ACC112 (cell line): ENCODE measurements at regions not wholly inside any gene's neighbourhood (a gene's known extent, or its start where the extent isn't known, plus 50 kb on each side); places are given as distances from the start of the nearest gene placed in this dataset.
A peak's percentile ranks its signal among the peaks of the same experiment; 100 is the strongest.

ENCODE experiments used
- H2AFZ ChIP-seq: fragments of 200-600 bp; sonication (generic); one replicate; pipeline ENCODE4 v1.6.0; 2017; ENCODE audit warnings: antibody characterized with exemption, low read length; ENCODE audit not compliant: unreplicated experiment
- H3K27ac ChIP-seq: fragments of 200-600 bp; sonication (generic); 2 replicates; pipeline ENCODE4 v1.5.1; 2014; ENCODE audit warnings: low read depth, mild to moderate bottlenecking, antibody characterized with exemption, low read length, moderate library complexity
- H3K27me3 ChIP-seq: fragments of 200-600 bp; sonication (generic); 2 replicates; pipeline ENCODE4 v1.6.1; 2014; ENCODE audit warnings: mild to moderate bottlenecking, antibody characterized with exemption, low read length, moderate library complexity, mixed read lengths; ENCODE audit not compliant: insufficient read depth
- H3K36me3 ChIP-seq: fragments of 200-600 bp; sonication (generic); 2 replicates; pipeline ENCODE4 v1.6.1; 2016; ENCODE audit warnings: mild to moderate bottlenecking, antibody characterized with exemption, low read length, moderate library complexity, mixed read lengths; ENCODE audit not compliant: insufficient read depth
- H3K4me1 ChIP-seq: fragments of 200-600 bp; sonication (generic); one replicate; pipeline ENCODE4 v1.6.1; 2016; ENCODE audit warnings: low read length, mixed read lengths; ENCODE audit not compliant: insufficient read depth, unreplicated experiment, control insufficient read depth
- H3K4me3 ChIP-seq: fragments of 200-600 bp; sonication (generic); 2 replicates; pipeline ENCODE4 v1.5.1; 2014; ENCODE audit warnings: mild to moderate bottlenecking, low read depth, low read length
- H3K79me2 ChIP-seq: fragments of 200-600 bp; sonication (generic); one replicate; pipeline ENCODE4 v1.6.0; 2016; ENCODE audit warnings: low read length; ENCODE audit not compliant: control insufficient read depth, unreplicated experiment, insufficient read depth

DNA sequence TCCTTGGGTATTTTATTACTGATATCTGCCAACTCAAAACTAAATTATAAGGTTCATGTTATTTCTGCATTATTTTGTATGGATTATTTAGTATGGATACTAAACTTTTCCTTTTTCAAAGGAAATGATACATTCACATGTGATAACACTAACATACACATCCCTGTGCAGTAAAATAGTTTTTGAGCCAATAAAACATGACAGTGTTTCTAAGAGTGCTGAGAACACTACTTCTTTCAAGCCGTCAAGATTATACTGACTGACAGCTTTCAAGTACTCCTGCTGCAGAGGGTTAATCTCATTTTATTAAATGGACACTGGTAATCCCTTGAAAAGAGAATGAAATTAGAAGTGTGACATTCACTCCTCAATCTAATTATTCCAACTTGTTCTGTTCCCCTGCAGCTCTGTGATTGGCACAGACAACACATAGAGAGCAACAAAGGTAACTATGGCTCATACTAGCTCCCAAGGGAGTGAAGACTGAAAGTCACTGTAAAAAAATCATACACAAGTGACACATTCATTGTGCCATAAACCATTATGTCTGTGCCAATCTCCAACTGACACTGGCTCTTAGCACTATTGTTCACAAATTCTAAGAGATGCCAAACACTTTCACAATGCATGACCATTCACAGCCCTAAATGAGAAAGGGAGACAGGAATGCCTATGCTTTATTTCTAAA, 468.6 kb downstream of the SHQ1 start:
- Histone ChIP-seq H2AFZ (no peak overlapping the region), H3K79me2 (peaks cover 52% of the 10 kb centered on the region), H3K27ac (peak overlapping the region; percentile 23), H3K27me3 (no peaks in the 10 kb centered on the region), H3K4me1 (peaks cover 15% of the 10 kb centered on the region), H3K4me3 (no peak overlapping the region), H3K36me3 (peaks cover 10% of the 10 kb centered on the region)

DNA sequence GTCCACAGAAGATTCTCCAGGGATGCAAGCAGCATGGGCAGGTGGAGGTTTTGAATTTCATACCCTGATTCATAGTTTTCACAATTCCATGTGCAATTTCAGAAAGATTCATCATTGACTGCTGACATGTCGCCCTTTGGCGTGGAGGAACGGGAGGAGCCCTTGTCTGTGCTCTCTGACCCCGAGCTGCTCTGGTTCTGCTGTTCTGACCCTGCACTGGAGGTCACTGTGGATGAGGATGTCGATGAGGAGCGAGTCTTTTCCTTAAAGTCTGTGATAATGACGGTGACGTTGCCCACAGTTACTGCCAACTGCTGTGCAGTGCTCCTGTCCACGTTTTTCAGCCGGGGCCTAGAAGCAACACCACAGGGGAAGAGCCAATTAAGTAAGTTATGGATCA, 470.0 kb downstream of the SHQ1 start:
- Histone ChIP-seq H3K27me3 (no peaks in the 10 kb centered on the region), H2AFZ (no peak overlapping the region), H3K27ac (no peak overlapping the region), H3K4me1 (peaks cover 15% of the 10 kb centered on the region), H3K79me2 (peaks cover 40% of the 10 kb centered on the region), H3K36me3 (peaks cover 10% of the 10 kb centered on the region), H3K4me3 (no peak overlapping the region)

DNA sequence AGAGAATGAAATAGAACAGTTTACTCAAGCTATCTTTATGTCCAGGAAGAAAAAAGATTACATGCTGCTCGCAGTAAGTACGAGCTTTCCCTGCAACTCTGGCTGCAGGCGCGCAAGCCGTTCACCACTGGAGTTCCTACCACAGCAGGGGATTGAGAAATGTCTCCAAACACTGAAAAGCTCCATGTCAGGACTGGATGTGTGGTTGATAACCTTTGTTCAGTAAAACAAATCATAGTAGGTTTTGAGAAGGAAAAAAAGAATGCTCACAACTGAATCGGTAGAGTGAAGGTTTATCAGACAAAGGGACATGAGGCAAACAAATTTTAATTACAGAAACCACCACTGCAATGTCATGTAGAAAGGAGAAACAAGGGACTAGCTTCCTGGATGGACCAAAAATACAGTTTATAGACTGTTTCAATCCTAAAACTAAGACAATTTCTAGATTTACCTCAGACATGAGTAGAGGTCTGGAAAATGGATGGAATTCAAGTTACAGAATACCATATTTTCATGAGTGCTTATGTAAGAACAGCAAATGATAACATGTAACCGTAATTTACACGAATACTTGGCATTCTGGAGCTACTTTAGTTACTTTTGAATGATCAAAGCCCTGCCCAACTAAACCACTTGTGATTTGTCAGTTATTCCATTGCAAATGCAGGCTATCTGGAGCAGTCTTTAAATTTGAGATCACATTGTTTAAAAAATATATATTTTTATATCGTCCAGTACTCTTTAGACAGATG, 471.1 kb downstream of the SHQ1 start:
- no peak overlapping the region for H3K4me3 ChIP-seq
- no peaks in the 10 kb centered on the region for H3K27me3 ChIP-seq
- H3K4me1 ChIP-seq = peaks cover 15% of the 10 kb centered on the region
- no peak overlapping the region for H2AFZ ChIP-seq
- no peak overlapping the region for H3K27ac ChIP-seq
- peaks cover 10% of the 10 kb centered on the region for H3K36me3 ChIP-seq
- H3K79me2 ChIP-seq = peaks cover 29% of the 10 kb centered on the region

DNA sequence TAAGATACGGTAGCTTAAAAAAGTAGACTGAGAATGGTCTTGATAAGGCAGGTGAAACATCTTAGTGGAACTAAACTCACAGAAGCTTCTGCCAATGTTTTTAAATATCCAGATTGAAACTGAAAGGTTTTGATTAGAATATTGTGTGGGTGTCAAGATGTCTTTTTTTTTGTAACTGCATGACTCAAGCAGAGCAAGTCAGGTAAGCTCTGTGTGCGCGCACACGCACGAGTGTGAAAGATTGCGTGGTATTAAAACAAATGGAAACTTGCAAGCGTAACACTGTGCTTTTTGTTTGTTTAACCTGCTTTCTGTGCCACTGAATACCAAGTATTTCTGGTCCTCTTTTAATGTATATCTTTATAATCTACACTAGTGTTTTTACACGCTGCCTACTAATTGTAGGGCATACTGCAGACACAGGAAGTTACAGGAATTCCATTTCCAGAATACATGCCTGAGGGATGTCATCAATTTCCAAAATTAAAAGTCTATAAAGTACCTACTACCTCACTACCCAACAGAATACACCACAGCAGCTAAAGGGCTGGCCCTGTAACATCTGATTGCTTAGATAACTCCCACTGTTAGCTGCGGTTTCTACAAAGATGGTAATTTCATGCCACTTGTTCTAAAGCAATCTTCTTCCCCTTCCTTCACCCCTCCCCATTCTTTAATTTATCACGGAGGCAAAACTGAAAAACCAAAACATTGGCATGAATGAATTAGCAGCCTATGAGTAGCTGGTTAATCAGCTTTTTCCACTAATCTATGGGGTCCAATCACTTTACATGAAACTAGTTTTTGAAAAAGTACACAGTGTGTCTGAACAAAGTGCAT, 472.8 kb downstream of the SHQ1 start:
- Histone ChIP-seq H3K4me1 (peaks cover 11% of the 10 kb centered on the region), H2AFZ (no peak overlapping the region), H3K27me3 (no peaks in the 10 kb centered on the region), H3K36me3 (peaks cover 10% of the 10 kb centered on the region), H3K79me2 (peaks cover 12% of the 10 kb centered on the region), H3K4me3 (no peak overlapping the region), H3K27ac (no peak overlapping the region)

DNA sequence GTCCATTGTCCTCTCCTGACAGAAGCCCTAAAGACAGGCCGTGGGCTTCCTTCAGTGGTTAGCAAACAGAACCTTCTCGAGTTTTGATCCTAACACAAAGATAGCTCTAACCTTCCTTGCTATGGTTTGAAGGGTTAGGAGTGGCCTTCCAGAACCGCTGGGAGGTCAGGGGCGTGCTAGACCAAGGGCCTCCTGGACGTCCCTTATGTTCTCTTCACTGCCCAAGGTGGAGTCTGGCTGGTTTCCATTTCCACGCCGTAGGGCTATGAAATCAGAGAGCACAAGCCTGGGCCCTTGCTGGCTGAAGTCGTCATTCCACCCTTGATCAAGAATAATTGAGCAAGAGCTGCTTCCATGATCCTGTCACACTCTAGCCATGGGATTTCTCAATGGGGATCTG, 475.1 kb downstream of the SHQ1 start:
- Histone ChIP-seq H3K4me1 (no peaks in the 10 kb centered on the region), H2AFZ (no peak overlapping the region), H3K79me2 (no peaks in the 10 kb centered on the region)

DNA sequence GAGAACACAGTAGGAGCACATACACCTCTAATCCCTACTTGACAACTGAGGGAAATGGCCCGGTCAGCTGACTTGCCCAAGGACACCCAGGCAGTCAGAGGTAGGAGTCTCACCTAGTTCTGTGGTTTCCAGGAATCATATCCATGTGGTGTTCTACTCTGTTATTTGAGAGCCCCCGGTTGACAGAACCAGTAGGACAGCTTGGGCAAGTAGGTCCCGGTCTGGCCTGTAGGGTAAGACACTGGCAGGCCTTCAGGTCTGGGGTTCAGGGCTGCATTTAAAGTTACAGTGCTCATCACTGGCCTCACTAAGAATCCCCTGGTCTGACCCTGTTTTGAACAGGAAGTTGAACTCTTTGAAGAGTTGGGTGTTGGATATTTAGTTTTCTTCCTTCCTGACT, 476.1 kb downstream of the SHQ1 start:
- Histone ChIP-seq H3K36me3 (no peaks in the 10 kb centered on the region), H3K4me3 (no peak overlapping the region), H3K27ac (no peak overlapping the region)

More for the DNA sequence above, 475.1 kb downstream of the SHQ1 start:
- Histone ChIP-seq H3K36me3 (peaks cover 2% of the 10 kb centered on the region; the same call in 1 of the 2 replicates), H3K4me3 (no peak overlapping the region), H3K27me3 (no peaks in the 10 kb centered on the region), H3K27ac (no peak overlapping the region)

DNA sequence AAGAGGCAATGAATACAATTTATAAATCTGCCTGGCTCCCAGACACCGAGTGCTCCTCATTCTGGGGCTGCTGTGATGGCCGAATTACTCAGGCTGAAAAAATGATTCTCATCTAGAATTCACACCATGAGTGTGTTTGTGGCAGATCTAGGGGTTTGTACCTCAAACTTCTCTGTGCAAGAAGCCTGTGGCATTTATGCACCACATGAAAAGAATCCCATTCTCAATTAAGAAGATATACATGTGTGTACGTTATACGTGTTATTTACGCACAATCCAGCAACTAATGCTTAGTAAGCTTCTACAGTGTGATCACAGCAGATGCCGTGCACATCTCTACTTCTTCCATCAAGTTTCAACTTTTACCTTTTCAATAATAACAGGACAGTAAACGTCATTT, 476.8 kb downstream of the SHQ1 start:
- H3K4me3 ChIP-seq = no peak overlapping the region
- H3K79me2 ChIP-seq = no peaks in the 10 kb centered on the region
- H2AFZ ChIP-seq = no peak overlapping the region
- H3K4me1 ChIP-seq = no peaks in the 10 kb centered on the region
- H3K27ac ChIP-seq = no peak overlapping the region
- no peaks in the 10 kb centered on the region for H3K27me3 ChIP-seq
- H3K36me3 ChIP-seq = no peaks in the 10 kb centered on the region

More for the DNA sequence above, 476.1 kb downstream of the SHQ1 start:
- no peaks in the 10 kb centered on the region for H3K79me2 ChIP-seq
- no peak overlapping the region for H2AFZ ChIP-seq
- no peaks in the 10 kb centered on the region for H3K4me1 ChIP-seq
- no peaks in the 10 kb centered on the region for H3K27me3 ChIP-seq

DNA sequence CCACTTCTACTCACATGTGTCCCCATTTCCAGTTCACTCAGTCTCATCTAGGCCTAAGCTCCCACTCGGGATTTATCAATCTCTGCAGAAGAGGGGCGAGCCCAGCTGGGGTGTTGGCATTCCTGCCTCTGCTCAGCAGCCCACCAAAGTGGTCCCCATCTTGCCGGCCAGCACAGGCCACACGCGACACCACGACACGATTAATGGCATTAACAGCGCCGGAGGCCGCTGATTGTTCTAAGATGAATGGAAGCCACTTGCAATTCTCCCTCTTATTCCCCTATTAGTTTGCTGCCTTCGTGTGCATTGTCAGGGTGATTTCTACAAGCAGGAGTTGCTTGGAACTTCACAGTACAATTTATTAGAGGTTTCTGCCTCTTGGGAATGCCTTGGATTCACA, 477.3 kb downstream of the SHQ1 start:
- no peak overlapping the region for H3K27ac ChIP-seq
- H3K4me1 ChIP-seq = no peaks in the 10 kb centered on the region
- no peaks in the 10 kb centered on the region for H3K27me3 ChIP-seq
- H2AFZ ChIP-seq = no peak overlapping the region
- H3K79me2 ChIP-seq = no peaks in the 10 kb centered on the region
- no peak overlapping the region for H3K4me3 ChIP-seq
- H3K36me3 ChIP-seq = no peaks in the 10 kb centered on the region

DNA sequence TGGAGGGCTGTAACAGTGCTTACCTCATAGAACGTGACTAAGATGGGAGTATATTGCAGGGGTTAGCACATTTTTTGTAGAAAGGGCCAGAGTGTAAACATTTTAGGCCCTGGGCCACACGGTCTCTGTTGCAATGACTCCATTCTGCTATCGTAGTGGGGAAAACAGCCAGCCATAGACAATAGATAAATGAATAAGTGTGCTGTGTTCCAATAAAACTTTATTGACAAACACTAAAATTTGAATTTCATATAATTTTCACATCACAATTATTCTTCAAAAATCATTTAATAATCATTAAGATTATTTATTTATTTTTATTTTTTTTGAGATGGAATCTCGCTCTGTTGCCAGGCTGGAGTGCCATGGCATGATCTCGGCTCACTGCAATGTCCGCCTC, 478.6 kb downstream of the SHQ1 start:
- H3K4me3 ChIP-seq = no peak overlapping the region
- H3K79me2 ChIP-seq = no peaks in the 10 kb centered on the region
- no peak overlapping the region for H3K27ac ChIP-seq
- no peaks in the 10 kb centered on the region for H3K36me3 ChIP-seq
- H3K27me3 ChIP-seq = no peaks in the 10 kb centered on the region; the same call in 1 of the 2 replicates
- H3K4me1 ChIP-seq = no peaks in the 10 kb centered on the region
- H2AFZ ChIP-seq = no peak overlapping the region

DNA sequence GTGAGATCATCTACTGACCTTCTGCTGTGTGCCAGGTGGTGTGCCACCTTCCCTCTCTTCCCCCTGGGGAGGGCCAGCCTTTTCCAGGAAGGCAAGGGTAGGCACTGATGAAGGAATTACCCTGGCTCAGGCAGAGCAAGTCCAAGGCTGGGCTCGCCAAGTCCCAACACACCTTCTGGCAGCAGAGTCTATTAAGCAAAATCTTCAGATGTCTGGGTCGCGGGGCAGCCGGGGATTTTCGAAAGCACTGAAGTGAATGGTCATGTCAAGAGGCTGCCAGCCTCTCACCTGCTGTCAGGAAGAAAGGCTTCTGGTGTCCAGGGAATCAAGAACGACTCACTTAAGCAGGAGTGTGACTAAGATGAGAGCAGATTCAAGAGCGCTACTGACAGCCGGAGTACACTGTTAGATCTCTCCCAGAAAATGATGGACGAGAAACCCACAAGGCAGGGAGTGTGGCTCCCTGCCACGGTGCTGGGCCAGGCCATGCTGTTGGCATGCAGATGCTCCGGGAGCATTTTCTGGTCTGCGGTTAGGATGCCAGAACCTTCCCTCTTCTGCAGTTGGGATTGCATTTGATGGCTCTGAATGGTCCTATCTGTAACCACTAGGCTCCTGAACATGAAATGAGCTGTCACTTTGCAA, 479.8 kb downstream of the SHQ1 start:
- Histone ChIP-seq H3K36me3 (no peaks in the 10 kb centered on the region), H3K4me1 (no peaks in the 10 kb centered on the region), H3K4me3 (no peak overlapping the region), H3K27me3 (no peaks in the 10 kb centered on the region; the same call in none of the 2 replicates), H2AFZ (no peak overlapping the region), H3K79me2 (no peaks in the 10 kb centered on the region), H3K27ac (no peak overlapping the region)
